Right kidney (tissue), 1 donor: ENCODE measurements at regions not wholly inside any gene's neighbourhood (a gene's known extent, or its start where the extent isn't known, plus 50 kb on each side); places are given as distances from the start of the nearest gene placed in this dataset.
"Not testable (repeated sequence)": the region's sequence is repeated elsewhere in the genome, so short reads cannot be mapped to it uniquely, and the experiment has no call there.

ENCODE experiments used
- DNase-seq: peaks from one replicate; pipeline ENCODE4 v3.0.0-alpha.2; 2016

DNA sequence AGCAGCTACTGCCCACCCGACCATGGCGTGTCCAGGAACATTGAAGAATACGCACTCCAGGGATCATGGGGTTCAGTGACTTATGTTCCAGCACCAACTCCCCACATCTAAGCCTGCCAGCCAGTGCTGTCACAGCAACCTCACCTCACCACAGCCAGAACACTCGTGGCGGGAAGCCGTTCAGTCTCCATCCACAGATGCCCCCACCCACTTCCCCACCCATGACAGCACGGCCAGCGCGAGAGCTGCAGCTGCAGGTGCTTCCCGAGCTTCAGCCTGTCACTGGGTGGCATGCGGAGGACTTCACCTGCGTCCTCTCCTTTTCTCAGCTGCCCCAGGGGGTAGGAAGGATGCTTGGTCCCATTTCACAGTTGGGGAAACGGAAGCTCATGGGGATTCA is 50.3 kb downstream of the RBFOX3 start:
- DNase-seq = no peak

DNA sequence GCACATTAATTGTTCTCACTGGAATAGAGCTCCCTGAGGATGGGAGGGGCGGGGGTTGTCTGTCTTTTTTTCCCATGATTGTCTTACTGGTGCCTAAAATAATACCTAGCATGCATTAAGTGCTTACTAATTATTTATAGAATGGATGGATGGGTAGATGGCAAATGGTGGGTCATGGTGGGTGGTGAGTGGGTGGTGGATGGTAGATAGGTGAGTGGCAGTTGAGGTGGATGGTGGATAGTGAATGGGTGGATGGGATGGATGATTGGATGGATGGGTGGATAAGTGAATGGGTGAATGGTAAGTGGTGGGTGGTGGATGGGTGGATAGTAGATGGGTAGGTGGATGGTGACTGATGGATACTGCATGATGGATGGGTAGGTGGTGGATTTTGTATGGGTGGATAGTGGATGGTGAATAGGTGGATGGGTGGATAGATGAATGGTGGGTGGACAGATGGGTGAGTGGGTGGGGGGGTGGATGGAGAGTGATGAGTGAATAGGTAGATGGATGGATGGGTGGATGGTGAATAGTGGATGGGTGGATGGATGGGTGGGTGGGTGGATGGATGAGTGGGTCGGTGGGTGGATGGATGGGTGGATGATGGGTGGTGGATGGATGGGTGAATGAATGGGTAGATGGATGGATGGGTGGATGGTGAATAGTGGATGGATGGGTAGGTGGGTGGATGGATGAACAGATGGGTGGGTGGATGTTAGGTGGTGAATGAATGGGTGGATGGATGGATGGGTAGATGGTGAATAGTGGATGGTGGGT is 51.6 kb downstream of the RBFOX3 start:
- DNase-seq = no peak

DNA sequence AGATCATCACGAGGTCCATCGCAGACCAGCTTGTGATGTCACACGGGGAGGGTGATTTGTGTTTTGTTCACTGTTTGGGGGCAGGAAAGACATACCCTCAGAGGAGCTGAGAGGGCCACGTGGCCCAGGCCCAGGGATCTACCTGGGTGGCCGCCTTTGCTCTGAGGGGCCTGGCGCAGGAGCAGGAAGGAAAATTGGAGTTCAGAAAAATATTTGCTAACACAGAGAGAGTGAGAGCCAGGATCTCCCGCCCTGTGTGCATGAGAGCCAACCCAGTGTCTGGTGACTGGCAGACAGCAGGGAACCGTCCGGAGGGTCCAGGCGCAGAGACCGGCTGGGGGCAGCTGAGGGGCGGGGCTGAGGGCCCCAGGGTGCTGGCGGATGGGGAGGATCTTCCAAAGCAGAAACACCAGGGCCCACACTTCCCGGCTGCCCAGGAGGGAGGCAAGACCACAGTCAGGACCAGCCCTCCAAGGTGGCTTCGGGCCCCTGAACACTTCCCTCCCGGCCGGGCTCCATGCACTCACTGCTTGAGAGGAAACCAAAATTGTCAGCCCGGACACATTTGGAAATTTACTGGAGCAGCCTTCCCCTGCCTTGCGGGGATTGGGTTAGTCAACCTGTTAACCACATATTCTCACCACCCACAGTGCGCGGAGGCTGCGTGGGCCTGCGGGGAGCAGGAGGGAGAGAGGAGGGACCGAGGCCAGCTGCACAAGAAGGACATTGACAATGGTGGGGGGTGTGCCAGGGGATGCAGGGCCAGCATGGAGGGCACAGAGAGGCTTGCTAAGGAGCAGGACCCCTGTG is 52.6 kb downstream of the RBFOX3 start:
- DNase-seq = no peak

DNA sequence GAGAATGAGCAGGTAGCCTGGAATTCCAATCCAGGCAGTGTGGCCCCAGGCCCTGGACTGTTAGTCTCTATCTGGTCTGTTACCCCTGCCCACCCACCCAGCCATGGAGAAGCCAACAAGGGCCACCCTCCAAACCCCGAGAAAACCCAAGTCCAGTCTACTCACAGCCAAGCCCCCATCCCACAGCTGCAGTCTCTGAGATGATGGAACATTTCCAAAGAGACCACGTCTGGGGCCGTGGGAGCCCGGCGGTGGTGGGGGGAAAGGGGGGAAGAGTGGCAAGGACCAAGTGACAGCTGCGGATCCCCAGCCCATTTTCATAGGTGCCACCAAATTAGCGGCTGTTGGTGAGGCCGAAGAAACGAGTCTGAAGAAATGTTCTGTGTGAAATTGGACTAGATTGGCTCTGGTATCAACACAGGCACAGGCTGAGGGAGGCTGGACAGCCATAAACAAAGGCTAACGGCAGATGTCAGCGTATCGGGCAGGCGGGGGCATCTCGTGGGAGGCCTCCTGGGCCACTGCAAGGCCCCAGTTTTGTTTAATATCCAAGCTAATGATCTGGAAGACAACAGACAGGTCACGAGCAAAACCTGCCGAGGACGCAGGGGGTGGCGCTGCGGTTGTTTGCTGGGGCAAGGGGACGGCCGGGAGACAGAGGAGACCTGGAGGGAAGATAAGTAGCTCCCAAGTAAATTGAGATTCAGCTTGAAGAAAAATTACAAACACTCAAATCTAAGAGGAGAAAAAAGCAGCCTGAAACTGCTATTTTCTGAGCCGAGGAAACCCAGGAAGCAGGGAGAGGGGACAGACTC is 53.4 kb downstream of the RBFOX3 start:
- DNase-seq = no peak

DNA sequence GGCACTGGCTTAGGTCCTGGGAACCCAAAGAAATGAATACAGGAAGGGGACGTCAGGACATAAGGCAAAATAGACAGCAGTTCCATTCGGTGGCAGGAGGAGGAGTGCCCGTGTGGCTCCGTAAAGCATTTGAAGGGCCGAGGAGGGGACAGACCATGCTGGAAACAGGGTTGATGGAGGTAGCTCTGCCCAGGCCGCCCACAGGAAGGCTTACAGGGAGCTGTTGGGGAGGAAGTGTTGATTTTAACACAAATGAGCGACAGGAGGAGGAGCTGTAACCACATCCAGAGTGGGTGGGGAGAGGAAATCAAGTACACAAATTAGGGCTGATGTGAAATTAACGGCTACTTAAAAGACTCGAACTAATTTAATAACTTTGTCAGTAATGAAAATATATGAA is 54.6 kb downstream of the RBFOX3 start:
- DNase-seq = no peak

DNA sequence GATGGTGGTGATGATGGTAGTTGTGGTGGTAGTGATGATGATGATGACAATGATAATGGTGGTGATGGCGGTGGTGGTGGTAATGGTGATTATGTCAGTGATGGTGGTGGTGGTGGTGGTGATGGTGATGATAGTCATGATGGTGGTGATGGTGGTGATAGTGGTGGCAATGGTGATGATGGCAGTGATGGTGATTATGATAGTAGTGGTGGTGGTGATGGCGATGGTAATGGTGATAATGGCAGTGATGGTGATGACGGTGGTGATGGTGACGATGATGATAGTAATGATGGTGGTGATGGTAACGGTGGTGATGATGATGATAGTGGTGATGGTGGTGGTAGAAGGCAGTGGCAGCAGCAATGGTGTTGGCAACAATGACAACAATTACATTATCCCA is 55.3 kb downstream of the RBFOX3 start:
- DNase-seq = no peak

DNA sequence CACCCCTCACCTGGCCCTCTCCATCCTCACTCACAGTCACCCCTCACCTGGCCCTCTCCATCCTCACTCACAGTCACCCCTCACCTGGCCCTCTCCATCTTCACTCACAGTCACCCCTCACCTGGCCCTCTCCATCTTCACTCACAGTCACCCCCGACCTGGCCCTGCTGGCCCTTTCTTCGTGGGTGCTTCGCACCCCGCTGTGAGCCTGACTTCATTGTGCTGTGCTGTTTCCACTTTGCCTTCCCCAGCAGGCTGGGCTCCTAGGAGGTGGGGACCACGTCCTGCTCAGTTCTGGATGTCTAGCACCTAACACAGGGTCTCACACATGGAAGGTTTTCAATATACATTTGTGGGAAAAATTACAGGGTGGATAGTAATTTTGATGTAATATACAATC is 56.5 kb downstream of the RBFOX3 start:
- not testable (repeated sequence) for DNase-seq

DNA sequence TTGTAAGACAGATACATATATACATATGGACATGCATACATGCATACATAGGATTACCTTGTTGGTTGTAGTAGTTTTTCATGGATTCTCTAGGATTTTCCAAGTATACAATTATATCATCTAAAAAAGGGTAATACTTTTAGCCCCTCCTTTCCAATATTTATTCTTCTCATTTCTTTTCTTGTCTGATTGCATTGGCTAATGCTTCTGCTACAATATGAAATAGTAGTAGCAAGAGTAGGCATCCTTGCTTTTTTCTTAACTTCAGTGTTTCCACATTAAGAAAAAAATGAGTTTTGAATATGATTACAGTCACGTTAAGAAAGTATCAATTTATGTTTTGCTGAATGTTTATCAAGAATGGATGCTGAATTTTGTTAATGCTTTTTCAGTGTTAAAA is 58.0 kb downstream of the RBFOX3 start:
- DNase-seq = no peak

DNA sequence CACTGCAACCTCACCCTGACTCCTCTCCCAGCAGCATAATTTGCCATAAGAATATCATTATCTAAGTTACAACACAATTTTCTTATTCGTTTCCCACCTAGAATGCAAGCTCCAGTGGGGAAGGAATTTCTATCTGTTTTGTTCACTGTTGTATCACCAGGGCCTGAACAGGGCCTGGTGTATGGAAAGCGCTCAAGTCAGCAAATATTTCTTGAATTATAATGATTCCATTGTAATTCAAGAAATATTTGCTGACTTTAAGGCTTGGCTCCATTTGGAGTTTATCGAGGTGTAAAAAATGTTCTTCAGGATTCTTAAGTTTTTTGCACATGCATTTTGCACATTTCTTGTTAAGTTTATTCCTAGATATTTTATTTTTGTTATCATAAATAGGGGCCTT is 58.4 kb downstream of the RBFOX3 start:
- no peak for DNase-seq

DNA sequence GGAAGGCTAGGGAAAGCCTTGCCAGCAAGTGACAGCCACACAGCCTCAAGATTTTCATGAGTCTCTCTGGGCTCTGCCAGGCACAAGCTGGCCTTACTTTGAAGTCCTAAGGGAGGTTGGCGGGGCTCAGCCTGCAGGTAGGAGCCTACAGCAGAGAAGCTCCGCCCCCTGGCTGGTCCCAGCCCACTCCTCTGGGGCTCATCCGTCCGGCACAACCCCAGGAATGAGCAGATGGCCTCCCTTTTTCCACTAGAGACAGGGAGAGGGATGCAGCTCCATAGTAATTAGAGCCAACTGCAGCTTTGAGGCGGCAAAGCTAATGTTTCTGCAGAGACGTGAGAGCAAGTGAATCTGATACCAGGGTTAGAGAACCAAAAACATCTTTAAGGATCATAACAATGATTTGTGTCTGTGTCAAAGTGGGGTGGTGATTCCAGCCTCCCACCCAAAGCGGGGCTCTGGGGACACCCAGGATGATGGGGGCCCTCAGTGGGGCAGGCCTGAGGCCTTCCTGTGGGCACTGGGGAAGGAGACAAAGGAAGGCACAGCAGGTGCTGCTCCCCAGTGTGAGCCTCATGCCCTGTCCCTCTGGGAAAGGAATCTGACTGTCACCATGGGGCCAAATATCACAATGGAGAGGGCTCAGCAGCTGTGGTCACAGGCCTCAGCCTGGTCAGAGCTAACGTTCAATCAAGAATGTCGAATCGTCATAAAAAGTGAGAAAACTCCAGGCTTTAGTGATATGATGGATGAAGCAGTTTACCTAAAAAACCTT is 61.5 kb downstream of the RBFOX3 start:
- no peak for DNase-seq

DNA sequence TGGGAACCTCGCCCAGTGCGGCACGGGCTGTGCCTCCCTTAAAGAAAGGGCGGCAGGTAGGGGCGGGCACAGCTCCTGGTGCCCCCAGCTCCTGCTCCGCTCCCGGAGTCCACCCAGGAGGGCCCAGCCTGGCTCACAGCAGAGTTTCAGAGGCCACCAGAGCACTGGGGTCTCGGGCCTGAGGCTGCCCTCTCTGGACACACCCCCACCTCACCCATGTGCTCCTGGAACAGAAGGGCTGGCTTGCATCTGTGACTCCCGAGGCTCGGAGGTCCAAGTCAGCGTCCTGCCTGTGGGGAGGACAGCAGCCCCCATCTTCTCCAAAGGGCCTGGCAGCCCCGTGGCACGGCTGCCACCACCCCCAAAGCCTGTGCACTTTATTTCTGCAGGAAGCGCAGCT is 62.7 kb downstream of the RBFOX3 start:
- no peak for DNase-seq

DNA sequence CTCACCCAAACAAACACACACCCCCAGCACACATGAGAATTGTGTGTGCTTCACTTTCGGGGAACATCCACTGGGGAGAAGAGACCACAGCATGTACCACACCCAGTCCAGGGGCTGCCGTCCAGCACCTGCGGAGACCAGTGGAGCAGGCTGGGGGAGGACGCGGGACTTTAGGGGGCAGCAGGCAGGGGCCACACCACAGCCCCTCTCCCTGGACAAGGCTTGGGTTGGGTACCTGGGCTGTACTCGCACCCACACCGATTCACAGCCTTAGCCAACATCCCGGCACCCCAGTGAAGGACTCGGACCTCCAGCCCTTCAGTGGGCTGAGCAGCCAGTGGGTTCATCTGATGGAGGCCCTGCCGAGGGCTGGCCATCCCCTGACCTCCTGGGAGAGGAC is 63.3 kb downstream of the RBFOX3 start:
- DNase-seq = no peak

DNA sequence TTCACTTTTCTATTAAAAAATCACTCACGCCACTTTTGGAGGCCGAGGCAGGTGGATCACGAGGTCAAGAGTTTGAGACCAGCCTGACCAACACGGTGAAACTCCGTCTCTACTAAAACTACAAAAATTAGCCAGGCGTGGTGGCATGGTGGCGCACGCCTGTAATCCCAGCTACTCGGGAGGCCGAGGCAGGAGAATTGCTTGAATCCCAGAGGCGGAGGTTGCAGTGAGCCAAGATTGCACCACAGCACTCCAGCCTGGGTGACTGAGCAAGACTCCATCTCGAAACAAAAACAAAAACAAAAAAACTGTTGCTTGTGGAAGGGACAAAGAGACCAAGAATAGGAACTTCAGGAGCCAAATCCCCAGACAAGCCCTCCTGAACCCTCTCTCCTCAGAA is 63.7 kb downstream of the RBFOX3 start:
- DNase-seq = not testable (repeated sequence)

DNA sequence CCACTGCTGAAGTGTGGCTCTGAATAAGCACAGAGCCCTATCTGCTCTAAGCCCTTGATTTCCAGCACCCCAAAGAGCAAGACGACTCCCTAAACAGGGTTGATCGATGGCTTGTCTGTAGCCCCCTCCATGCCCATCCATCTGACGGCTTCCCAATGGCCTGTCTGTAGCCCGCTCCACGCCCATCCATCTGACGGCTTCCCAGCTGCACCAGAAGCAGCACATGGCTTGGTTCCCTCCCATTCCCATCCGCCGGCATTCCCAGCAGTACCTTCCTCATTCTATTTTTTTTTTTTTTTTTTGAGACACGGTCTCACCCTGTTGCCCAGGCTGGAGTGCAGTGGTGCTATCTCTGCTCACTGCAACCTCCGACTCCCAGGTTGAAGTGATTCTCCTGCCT is 64.5 kb downstream of the RBFOX3 start:
- no peak for DNase-seq

DNA sequence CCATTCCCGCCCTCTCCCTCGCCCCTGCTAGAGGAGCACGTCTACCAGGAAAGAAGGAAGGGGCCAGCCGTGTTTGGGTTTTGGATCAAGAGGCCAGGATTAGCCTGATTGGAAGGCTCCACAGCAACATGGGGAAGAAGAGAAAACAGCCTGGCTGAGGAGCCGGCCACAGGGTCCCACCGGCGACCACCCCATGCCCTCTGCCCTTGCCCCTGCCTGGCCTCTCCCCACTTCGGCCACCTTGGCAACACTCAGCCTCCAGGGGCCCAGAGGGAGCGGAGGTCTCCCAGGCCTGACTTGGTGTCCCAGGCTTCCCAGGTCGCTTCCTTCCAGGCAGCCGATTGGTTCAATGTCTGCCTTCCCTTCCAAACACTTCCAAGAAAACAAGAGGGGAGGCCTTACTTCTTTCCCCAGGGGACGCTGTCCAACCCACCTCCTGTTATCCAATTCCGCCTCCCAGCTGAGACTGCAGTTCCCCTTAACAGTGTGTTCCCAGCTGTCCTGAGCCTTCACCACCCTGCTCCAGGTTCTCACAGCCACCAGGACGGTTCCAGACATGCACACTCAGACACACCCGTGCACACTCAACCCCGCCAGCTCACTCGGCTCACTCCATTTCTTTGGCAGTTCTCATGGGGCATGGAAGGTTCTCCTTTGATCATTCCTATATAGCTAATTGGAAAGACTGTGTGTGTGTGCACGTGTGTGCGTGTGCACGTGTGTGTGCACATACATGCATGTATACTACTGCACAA is 65.4 kb downstream of the RBFOX3 start:
- DNase-seq = no peak

DNA sequence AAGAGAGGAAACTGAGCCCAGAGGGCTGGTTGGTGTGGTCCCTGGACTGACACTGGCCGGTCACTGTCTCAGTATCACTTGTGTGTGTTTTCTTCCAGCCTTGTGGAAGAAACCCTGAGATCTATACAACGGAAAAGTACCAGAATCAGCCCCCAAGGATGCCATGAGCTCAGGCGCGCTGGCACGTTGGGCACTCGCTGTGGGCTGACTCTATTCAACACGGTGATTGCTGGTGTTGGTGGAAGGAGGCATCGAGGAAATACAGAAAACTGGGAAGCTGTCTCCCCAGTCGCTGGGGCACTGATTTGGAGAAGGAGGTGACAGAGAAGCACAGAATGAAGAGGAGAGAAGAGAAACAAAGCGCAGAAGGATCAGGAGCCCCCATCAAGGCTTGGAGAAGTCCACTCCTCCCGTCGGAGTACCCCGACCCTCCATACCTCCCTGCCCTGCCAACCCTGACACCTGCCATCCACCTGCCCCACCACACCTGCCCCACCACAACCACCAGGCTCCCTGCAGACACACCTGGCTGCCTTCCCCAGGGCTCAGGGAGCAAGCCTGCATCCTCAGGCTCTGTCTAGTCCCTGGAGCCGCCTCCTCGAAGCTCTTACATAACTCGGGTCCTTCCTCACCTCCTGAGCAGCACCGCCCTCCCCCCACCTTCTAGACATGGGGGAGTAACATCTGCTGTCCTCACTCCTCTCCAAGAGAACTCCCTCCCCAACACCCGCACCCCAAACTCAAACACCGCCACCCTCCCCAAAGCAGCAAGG is 66.5 kb downstream of the RBFOX3 start:
- no peak for DNase-seq

DNA sequence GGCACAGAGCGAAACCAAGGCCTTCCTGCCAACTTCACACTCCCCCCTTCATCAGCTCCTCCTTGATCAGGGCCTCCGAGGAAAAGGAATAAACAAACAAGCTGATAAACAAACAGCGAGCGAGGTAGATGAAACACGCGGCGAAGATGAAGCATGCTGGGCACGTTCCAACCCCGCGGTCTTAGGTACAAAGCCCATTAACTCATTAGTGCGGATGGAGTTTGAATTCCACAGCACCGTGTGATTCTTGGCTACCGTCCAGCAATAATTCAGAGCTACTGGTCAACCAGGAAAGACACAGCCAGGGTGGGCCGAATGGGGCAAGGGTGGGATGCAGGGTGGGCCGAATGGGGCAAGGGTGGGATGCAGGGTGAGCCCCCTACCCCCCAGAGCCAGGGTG is 67.3 kb downstream of the RBFOX3 start:
- DNase-seq = no peak

DNA sequence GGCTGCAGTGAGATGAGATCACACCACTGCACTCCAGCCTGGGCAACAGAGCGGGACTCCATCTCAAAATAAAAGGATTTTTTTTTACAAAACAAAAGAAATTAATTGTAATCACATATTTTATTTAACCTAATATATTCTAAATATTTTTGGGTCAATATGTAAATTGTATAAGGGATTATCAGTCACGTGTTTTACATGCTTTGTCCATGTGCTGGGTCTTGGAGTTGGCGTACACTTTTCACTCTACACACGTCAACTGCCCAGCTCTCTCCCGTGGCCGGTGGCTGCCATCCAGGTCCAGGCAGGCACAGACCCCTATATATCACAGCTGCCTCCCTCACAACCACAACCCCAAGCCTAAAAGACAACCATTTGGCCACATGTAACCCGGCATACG is 68.1 kb downstream of the RBFOX3 start:
- no peak for DNase-seq

DNA sequence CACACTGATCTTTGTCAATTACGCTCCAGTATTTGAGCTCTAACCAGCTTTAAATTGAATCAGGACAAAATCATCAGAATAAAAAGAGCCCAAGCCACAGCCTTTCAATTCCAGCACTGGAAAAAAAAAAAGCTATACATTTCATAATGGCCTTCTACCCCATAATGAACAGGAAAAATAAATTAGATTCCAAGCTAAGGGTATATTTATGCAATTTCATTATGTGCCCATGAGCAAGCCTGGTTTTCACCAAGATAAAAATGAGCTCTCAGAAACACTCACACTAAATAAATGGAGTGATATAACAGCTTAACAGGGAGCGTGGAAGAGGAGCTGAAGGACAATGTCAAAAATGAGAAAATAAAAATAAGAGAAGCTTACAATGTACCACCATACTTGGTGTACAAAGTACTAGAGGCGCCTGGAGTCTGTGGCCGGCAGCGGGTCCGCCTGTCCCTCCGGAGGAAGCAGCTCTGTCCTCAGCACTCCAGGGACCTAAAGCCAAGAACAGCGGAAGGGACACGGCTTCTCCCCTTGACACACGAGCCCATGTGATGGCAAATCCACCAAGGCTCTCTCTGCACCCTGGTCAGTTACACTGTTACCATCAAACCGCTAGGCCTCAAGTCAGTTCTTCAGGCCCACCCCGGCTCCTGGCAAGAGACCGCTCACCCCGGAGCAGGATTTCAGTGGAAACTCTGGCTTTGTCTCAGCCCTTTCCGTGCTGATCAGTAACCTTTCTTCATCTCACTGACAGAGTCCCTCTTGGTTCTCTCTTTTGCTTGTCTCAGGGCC is 69.6 kb downstream of the RBFOX3 start:
- DNase-seq = no peak
